GM12878 (cell line): ENCODE measurements at regions not wholly inside any gene's neighbourhood (a gene's known extent, or its start where the extent isn't known, plus 50 kb on each side); places are given as distances from the start of the nearest gene placed in this dataset.

Source experiments
- ATAC-seq: fragments of 200-7000 bp; cut with Tn5 transposase; 3 replicates; pipeline ENCODE4 v1.9.1; 2020; ENCODE audit warnings: mild to moderate bottlenecking, moderate library complexity
- BruUV-seq: library from RNA; stranded (reverse); fragments of 400-500 nt; replicated peaks from 2 replicates; lab custom pipeline; 2021; lab: Mats Ljungman, UMichigan
- CTCF ChIA-PET: fragments of 300-600 bp; sonication (Branson Sonifier 250); formaldehyde crosslinking; extraction: SDS; loops from one replicate; lab custom pipeline; 2021; ENCODE audit warnings: inconsistent platforms; lab: Yijun Ruan, JAX
- POLR2A ChIA-PET: fragments of 350-600 bp; formaldehyde crosslinking; extraction: SDS; loops from one replicate; lab custom pipeline; 2021; ENCODE audit warnings: inconsistent platforms; lab: Charles Lee
- RAD21 ChIA-PET: fragments of 300-600 bp; sonication (Branson Sonifier 250); formaldehyde crosslinking; loops from one replicate; lab custom pipeline; 2023; ENCODE audit warnings: antibody characterized with exemption; ENCODE audit not compliant: unreplicated experiment; lab: Charles Lee
- SMC1A ChIA-PET: fragments of 300-600 bp; sonication (Branson Sonifier 250); formaldehyde crosslinking; loops from one replicate; lab custom pipeline; 2023; ENCODE audit not compliant: unreplicated experiment, uncharacterized antibody; lab: Charles Lee
- DNase-seq: peaks from one replicate; pipeline ENCODE4 v3.0.0-alpha.2; 2011; ENCODE audit warnings: low read depth, low spot score
- FAIRE-seq: peaks from 3 replicates; lab custom pipeline; 2011; peaks lifted over from hg19 to GRCh38; lab: Jason Lieb, UNC
- H2AFZ ChIP-seq: 2 replicates; pipeline ENCODE4 v1.6.0; 2011; ENCODE audit warnings: low read depth, low read length, control low read depth; ENCODE audit not compliant: control insufficient read depth
- H3K27ac ChIP-seq: 2 replicates; pipeline ENCODE4 v1.5.1; 2011; ENCODE audit warnings: control low read depth; ENCODE audit not compliant: control insufficient read depth, insufficient read depth
- H3K27me3 ChIP-seq, 2 experiments: replicated peaks in 1 of 2; 2 replicates each; pipeline versions ENCODE4 v1.6.0 to v1.6.1; 2011; ENCODE audit warnings: low read length in 1 of 2; ENCODE audit not compliant: control insufficient read depth in 2 of 2, insufficient read depth in 2 of 2
- H3K36me3 ChIP-seq, 2 experiments: 2 replicates each; pipeline ENCODE4 v1.5.1; 2011; ENCODE audit warnings: low read length in 1 of 2; ENCODE audit not compliant: control insufficient read depth in 2 of 2, insufficient read depth in 2 of 2
- H3K4me1 ChIP-seq: 2 replicates; pipeline ENCODE4 v1.6.1; 2011; ENCODE audit warnings: mild to moderate bottlenecking, low read length, moderate library complexity, mixed read lengths; ENCODE audit not compliant: control insufficient read depth, insufficient read depth
- H3K4me2 ChIP-seq: 2 replicates; pipeline ENCODE4 v1.6.0; 2011; ENCODE audit warnings: control low read depth; ENCODE audit not compliant: control insufficient read depth, insufficient read depth
- H3K4me3 ChIP-seq: fragments of 200-600 bp; sonication (generic); 2 replicates; pipeline ENCODE4 v1.5.1; 2016
- H3K79me2 ChIP-seq: 2 replicates; pipeline ENCODE4 v1.6.0; 2011; ENCODE audit warnings: low read length; ENCODE audit not compliant: control insufficient read depth, insufficient read depth
- H3K9ac ChIP-seq: 2 replicates; pipeline ENCODE4 v1.8.0; 2011; ENCODE audit warnings: low read length, control low read depth, mixed read lengths; ENCODE audit not compliant: control insufficient read depth, insufficient read depth
- H3K9me3 ChIP-seq: replicated peaks from 3 replicates; pipeline ENCODE4 v1.5.1; 2011; ENCODE audit warnings: mild to moderate bottlenecking, low read length; ENCODE audit not compliant: control insufficient read depth, insufficient read depth
- H4K20me1 ChIP-seq: 2 replicates; pipeline ENCODE4 v1.6.0; 2011; ENCODE audit not compliant: control insufficient read depth, insufficient read depth
- CBX5 ChIP-seq: sonication (generic); IDR thresholded peaks from 2 replicates; pipeline ENCODE4 v1.6.1; 2016; ENCODE audit warnings: low read depth, moderate library complexity, mild to moderate bottlenecking, inconsistent platforms
- CEBPB ChIP-seq, 2 experiments: fragments of 150-350 bp in 1 of 2; IDR thresholded peaks; 2 replicates each; pipeline ENCODE4 v1.6.1; 2012 to 2014; ENCODE audit warnings: low read depth in 2 of 2, low read length in 2 of 2, borderline replicate concordance in 1 of 2, inconsistent platforms in 1 of 2
- GABPA ChIP-seq: IDR thresholded peaks from 2 replicates; pipeline ENCODE4 v1.6.1; 2014; ENCODE audit warnings: antibody characterized with exemption, low read depth, mild to moderate bottlenecking, inconsistent platforms
- JUNB ChIP-seq: IDR thresholded peaks from 2 replicates; pipeline ENCODE4 v1.6.1; 2016; ENCODE audit warnings: antibody characterized with exemption, mild to moderate bottlenecking
- MEF2B ChIP-seq: fragments of 450-650 bp; IDR thresholded peaks from 2 replicates; pipeline ENCODE4 v1.6.1; 2018; ENCODE audit warnings: mild to moderate bottlenecking, moderate library complexity; ENCODE audit not compliant: partially characterized antibody, poor library complexity, severe bottlenecking
- NR2C1 ChIP-seq: fragments of 450-650 bp; IDR thresholded peaks from 2 replicates; pipeline ENCODE4 v1.6.1; 2017; ENCODE audit warnings: antibody characterized with exemption, mild to moderate bottlenecking, moderate library complexity
- PAX8 ChIP-seq: fragments of 450-650 bp; IDR thresholded peaks from 2 replicates; pipeline ENCODE4 v1.6.1; 2017; ENCODE audit warnings: mild to moderate bottlenecking, moderate library complexity
- SIX5 ChIP-seq: IDR thresholded peaks from 2 replicates; pipeline ENCODE4 v1.6.1; 2011; ENCODE audit warnings: mild to moderate bottlenecking, low read depth, low read length, moderate library complexity; ENCODE audit not compliant: severe bottlenecking
- TARDBP ChIP-seq: IDR thresholded peaks from 2 replicates; pipeline ENCODE4 v1.6.1; 2016; ENCODE audit warnings: borderline replicate concordance
- WRNIP1 ChIP-seq: IDR thresholded peaks from 2 replicates; pipeline ENCODE4 v1.6.1; 2011; ENCODE audit warnings: low read depth, low read length, improper control_type of control experiment, borderline replicate concordance
- YBX1 ChIP-seq: fragments of 450-650 bp; IDR thresholded peaks from 2 replicates; pipeline ENCODE4 v1.6.1; 2016; ENCODE audit warnings: antibody characterized with exemption
- ZZZ3 ChIP-seq: IDR thresholded peaks from 2 replicates; pipeline ENCODE4 v1.6.1; 2011; ENCODE audit warnings: low read depth; ENCODE audit not compliant: control insufficient read depth, insufficient read length
- WGBS: methylation state at CpG from one replicate; pipeline ENCODE4 v1.1.6; 2016; ENCODE audit warnings: low lambda C conversion rate; ENCODE audit not compliant: insufficient replicate concordance, insufficient coverage; ENCODE audit errors: missing lambda C conversion rate; 5-methylcytosine and 5-hydroxymethylcytosine counted together
- in situ Hi-C: fragments of 300-500 bp; cut with MboI; formaldehyde crosslinking; loops from 9 replicates; pipeline ENCODE4 v1.14.3; 2018; ENCODE audit warnings: mixed read lengths
- intact Hi-C: fragments of 100-400 bp; cut with micrococcal nuclease; formaldehyde crosslinking; loops from one replicate; pipeline ENCODE4 v1.14.2; 2022; ENCODE audit not compliant: unreplicated experiment
- TF ChIP-seq, protein P1 (sequence below): fragments of 450-650 bp; conservative IDR thresholded peaks from 2 replicates; pipeline ENCODE4 v1.6.1; 2017; ENCODE audit warnings: mild to moderate bottlenecking, moderate library complexity
- TF ChIP-seq, protein P2 (sequence below): fragments of 450-650 bp; IDR thresholded peaks from 2 replicates; pipeline ENCODE4 v1.6.1; 2017; ENCODE audit warnings: antibody characterized with exemption, mild to moderate bottlenecking, moderate library complexity
- TF ChIP-seq, protein P3 (sequence below): IDR thresholded peaks from 2 replicates; pipeline ENCODE4 v1.6.1; 2012; ENCODE audit warnings: low read depth, low read length, improper control_type of control experiment
- TF ChIP-seq, protein P4 (sequence below): fragments of 450-650 bp; IDR thresholded peaks from 2 replicates; pipeline ENCODE4 v1.6.1; 2017; ENCODE audit warnings: low read depth, mild to moderate bottlenecking, moderate library complexity

DNA sequence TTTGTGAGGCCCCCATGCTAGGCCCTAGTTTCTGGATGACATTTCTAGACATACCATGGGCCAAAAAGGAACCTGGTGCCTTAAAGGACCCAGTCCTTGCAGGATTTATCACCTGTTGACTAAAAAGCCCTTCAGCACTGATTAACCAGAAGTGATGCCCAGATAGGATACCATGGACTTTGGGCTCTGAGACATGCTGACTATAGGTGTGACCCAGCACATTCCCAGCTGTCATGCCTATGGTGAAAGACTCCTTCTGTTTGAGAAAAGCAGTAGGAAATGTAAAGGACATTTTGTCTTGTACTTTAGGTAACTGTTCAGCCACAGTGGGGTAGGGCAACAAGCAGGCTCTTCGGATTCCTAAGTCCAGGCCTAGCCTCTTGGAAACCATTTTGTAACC, 724.2 kb downstream of the CD109 start:
- SMC1A ChIA-PET = no interaction called here
- intact Hi-C loops = no loop called here
- H3K4me1 ChIP-seq = no peaks in the 10 kb centered on the region
- POLR2A ChIA-PET = no interaction called here
- no peak for DNase-seq
- H3K36me3 ChIP-seq = no peaks in the 10 kb centered on the region
- TF ChIP-seq PAX8 = no peak
- no peak for TF ChIP-seq YBX1
- TF ChIP-seq, protein P1, sequence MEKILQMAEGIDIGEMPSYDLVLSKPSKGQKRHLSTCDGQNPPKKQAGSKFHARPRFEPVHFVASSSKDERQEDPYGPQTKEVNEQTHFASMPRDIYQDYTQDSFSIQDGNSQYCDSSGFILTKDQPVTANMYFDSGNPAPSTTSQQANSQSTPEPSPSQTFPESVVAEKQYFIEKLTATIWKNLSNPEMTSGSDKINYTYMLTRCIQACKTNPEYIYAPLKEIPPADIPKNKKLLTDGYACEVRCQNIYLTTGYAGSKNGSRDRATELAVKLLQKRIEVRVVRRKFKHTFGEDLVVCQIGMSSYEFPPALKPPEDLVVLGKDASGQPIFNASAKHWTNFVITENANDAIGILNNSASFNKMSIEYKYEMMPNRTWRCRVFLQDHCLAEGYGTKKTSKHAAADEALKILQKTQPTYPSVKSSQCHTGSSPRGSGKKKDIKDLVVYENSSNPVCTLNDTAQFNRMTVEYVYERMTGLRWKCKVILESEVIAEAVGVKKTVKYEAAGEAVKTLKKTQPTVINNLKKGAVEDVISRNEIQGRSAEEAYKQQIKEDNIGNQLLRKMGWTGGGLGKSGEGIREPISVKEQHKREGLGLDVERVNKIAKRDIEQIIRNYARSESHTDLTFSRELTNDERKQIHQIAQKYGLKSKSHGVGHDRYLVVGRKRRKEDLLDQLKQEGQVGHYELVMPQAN = no peak
- no peak for TF ChIP-seq MEF2B
- no peak for TF ChIP-seq ZZZ3
- no peak for TF ChIP-seq CBX5
- no peak for TF ChIP-seq SIX5
- TF ChIP-seq, protein P2, sequence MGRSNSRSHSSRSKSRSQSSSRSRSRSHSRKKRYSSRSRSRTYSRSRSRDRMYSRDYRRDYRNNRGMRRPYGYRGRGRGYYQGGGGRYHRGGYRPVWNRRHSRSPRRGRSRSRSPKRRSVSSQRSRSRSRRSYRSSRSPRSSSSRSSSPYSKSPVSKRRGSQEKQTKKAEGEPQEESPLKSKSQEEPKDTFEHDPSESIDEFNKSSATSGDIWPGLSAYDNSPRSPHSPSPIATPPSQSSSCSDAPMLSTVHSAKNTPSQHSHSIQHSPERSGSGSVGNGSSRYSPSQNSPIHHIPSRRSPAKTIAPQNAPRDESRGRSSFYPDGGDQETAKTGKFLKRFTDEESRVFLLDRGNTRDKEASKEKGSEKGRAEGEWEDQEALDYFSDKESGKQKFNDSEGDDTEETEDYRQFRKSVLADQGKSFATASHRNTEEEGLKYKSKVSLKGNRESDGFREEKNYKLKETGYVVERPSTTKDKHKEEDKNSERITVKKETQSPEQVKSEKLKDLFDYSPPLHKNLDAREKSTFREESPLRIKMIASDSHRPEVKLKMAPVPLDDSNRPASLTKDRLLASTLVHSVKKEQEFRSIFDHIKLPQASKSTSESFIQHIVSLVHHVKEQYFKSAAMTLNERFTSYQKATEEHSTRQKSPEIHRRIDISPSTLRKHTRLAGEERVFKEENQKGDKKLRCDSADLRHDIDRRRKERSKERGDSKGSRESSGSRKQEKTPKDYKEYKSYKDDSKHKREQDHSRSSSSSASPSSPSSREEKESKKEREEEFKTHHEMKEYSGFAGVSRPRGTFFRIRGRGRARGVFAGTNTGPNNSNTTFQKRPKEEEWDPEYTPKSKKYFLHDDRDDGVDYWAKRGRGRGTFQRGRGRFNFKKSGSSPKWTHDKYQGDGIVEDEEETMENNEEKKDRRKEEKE = no peak
- TF ChIP-seq TARDBP = no peak
- TF ChIP-seq, protein P3, sequence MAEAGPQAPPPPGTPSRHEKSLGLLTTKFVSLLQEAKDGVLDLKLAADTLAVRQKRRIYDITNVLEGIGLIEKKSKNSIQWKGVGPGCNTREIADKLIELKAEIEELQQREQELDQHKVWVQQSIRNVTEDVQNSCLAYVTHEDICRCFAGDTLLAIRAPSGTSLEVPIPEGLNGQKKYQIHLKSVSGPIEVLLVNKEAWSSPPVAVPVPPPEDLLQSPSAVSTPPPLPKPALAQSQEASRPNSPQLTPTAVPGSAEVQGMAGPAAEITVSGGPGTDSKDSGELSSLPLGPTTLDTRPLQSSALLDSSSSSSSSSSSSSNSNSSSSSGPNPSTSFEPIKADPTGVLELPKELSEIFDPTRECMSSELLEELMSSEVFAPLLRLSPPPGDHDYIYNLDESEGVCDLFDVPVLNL = no peak
- TF ChIP-seq GABPA = no peak
- no peak for TF ChIP-seq WRNIP1
- no peak for TF ChIP-seq NR2C1
- TF ChIP-seq JUNB = no peak
- TF ChIP-seq, protein P4, sequence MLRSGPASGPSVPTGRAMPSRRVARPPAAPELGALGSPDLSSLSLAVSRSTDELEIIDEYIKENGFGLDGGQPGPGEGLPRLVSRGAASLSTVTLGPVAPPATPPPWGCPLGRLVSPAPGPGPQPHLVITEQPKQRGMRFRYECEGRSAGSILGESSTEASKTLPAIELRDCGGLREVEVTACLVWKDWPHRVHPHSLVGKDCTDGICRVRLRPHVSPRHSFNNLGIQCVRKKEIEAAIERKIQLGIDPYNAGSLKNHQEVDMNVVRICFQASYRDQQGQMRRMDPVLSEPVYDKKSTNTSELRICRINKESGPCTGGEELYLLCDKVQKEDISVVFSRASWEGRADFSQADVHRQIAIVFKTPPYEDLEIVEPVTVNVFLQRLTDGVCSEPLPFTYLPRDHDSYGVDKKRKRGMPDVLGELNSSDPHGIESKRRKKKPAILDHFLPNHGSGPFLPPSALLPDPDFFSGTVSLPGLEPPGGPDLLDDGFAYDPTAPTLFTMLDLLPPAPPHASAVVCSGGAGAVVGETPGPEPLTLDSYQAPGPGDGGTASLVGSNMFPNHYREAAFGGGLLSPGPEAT = no peak
- no peak for TF ChIP-seq CEBPB (IDR thresholded peaks at IDR 0.05; ENCODE audit: borderline replicate concordance in 1 of 2, low read depth in 2 of 2, low read length in 2 of 2)
- TF ChIP-seq, all 136 proteins: peak for 0
- FAIRE-seq = no peak
- Histone ChIP-seq H3K27ac (no peak overlapping the region), H3K4me3 (no peak overlapping the region), H3K79me2 (no peaks in the 10 kb centered on the region), H4K20me1 (no peaks in the 10 kb centered on the region), H3K9ac (no peak overlapping the region), H3K4me2 (no peak overlapping the region), H3K9me3 (no peaks in the 10 kb centered on the region), H2AFZ (no peak overlapping the region), H3K27me3 (no peaks in the 10 kb centered on the region)
- 6% methylated on average over 1 of the region's 1 CpG for WGBS
- CTCF ChIA-PET = interaction anchor here (1.2 kb wide), 1 partner anchor 10 kb away, joined by 3 read pairs; no protein-coding TSS in a partner anchor
- no peak for ATAC-seq
- RAD21 ChIA-PET = no interaction called here
- no TSS peak for BruUV-seq
- in situ Hi-C loops = no loop called here
